Upper lobe of left lung (tissue), 6 donors: ENCODE measurements at regions not wholly inside any gene's neighbourhood (a gene's known extent, or its start where the extent isn't known, plus 50 kb on each side); places are given as distances from the start of the nearest gene placed in this dataset.
"Not testable (repeated sequence)": the region's sequence is repeated elsewhere in the genome, so short reads cannot be mapped to it uniquely, and the experiment has no call there.

Experiments
- ATAC-seq, 2 donors: fragments of 200-7000 bp; cut with Tn5 transposase; one replicate each; pipeline ENCODE4 v1.9.1; 2022; ENCODE audit warnings: mild to moderate bottlenecking in 2 of 2, moderate library complexity in 2 of 2; ENCODE audit not compliant: low FRiP score in 2 of 2
- DNase-seq, 2 donors: peaks; one replicate each; pipeline ENCODE4 v3.0.0-alpha.2; 2019 to 2020
- H3K27ac ChIP-seq, 4 donors: fragments of 200-600 bp; sonication (generic); one replicate each; pipeline ENCODE4 v1.5.1; 2016 to 2019
- H3K27me3 ChIP-seq, 4 donors: fragments of 200-600 bp; sonication (generic); one replicate each; pipeline ENCODE4 v1.5.1; 2017 to 2019
- H3K36me3 ChIP-seq, 4 donors: fragments of 200-600 bp; sonication (generic); one replicate each; pipeline ENCODE4 v1.5.1; 2016 to 2019
- H3K4me1 ChIP-seq, 4 donors: fragments of 200-600 bp; sonication (generic); one replicate each; pipeline ENCODE4 v1.5.1; 2018 to 2019
- H3K4me3 ChIP-seq, 4 donors: fragments of 200-600 bp; sonication (generic); one replicate each; pipeline ENCODE4 v1.5.1; 2017 to 2019; ENCODE audit warnings: mild to moderate bottlenecking in 2 of 4, moderate library complexity in 1 of 4
- H3K9me3 ChIP-seq, 4 donors: fragments of 200-600 bp; sonication (generic); one replicate each; pipeline ENCODE4 v1.5.1; 2018 to 2019
- EP300 ChIP-seq, 4 donors: sonication (generic); formaldehyde crosslinking; IDR thresholded peaks; one replicate each; pipeline ENCODE4 v1.5.1; 2017; ENCODE audit warnings: antibody characterized with exemption in 4 of 4, control low read depth in 2 of 4
- POLR2A ChIP-seq, 4 donors: fragments of 450-650 bp; IDR thresholded peaks; one replicate each; pipeline ENCODE4 v1.5.1; 2016 to 2017; ENCODE audit warnings: antibody characterized with exemption in 4 of 4, mild to moderate bottlenecking in 2 of 4
- POLR2AphosphoS5 ChIP-seq, 2 donors: sonication (generic); formaldehyde crosslinking; IDR thresholded peaks; one replicate each; pipeline ENCODE4 v1.5.1; 2017; ENCODE audit warnings: antibody characterized with exemption in 2 of 2
- WGBS, 2 donors: methylation state at CpG; one replicate each; pipeline ENCODE4 v1.1.5; 2017 to 2018; 5-methylcytosine and 5-hydroxymethylcytosine counted together
- TF ChIP-seq, protein P1 (sequence below), 6 experiments: fragments of 450-650 bp in 4 of 6; fragments of 200-600 bp in 2 of 6; sonication (generic) in 2 of 6; IDR thresholded peaks; one replicate each; pipeline ENCODE4 v1.5.1; 2016 to 2019; ENCODE audit warnings: antibody characterized with exemption in 6 of 6
- donor health status: DM: no; HTN: no; CAD: no; lungs with moderate emphysema.
- donor health status: DM: no; HTN: yes; CAD: no; lungs with severe emphysema.

DNA sequence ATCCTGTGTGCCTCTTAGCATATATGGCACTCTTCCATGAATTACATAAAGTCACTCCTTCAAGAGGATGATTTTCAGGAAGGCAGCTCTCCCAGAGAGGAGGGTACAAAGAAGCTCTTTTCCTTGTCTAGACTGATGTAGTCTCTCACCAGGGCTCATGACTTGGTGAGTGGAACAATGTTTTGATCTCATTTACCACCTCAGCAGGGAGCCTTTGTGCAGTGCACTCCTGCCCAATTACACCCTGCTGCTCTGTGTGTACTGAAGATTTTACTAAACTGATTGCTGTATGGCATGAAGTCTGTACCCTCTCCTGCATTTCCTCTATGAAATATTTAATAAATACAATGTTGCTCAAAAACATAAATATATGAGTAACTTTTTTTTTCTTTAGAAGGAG lies 598.3 kb upstream of the HS3ST5 start:
- Histone ChIP-seq H3K36me3 (no peaks in the 10 kb centered on the region), H3K9me3 (no peaks in the 10 kb centered on the region), H3K27ac (no peak overlapping the region), H3K27me3 (no peaks in the 10 kb centered on the region), H3K4me1 (no peaks in the 10 kb centered on the region), H3K4me3 (no peak overlapping the region)
- TF ChIP-seq POLR2A (IDR thresholded peaks at IDR 0.05) (no peak), POLR2AphosphoS5 (IDR thresholded peaks at IDR 0.05) (no peak), EP300 (IDR thresholded peaks at IDR 0.05) (no peak)
- TF ChIP-seq, protein P1, sequence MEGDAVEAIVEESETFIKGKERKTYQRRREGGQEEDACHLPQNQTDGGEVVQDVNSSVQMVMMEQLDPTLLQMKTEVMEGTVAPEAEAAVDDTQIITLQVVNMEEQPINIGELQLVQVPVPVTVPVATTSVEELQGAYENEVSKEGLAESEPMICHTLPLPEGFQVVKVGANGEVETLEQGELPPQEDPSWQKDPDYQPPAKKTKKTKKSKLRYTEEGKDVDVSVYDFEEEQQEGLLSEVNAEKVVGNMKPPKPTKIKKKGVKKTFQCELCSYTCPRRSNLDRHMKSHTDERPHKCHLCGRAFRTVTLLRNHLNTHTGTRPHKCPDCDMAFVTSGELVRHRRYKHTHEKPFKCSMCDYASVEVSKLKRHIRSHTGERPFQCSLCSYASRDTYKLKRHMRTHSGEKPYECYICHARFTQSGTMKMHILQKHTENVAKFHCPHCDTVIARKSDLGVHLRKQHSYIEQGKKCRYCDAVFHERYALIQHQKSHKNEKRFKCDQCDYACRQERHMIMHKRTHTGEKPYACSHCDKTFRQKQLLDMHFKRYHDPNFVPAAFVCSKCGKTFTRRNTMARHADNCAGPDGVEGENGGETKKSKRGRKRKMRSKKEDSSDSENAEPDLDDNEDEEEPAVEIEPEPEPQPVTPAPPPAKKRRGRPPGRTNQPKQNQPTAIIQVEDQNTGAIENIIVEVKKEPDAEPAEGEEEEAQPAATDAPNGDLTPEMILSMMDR (IDR thresholded peaks at IDR 0.05): no peak
- ATAC-seq: no peak
- no peak for DNase-seq

DNA sequence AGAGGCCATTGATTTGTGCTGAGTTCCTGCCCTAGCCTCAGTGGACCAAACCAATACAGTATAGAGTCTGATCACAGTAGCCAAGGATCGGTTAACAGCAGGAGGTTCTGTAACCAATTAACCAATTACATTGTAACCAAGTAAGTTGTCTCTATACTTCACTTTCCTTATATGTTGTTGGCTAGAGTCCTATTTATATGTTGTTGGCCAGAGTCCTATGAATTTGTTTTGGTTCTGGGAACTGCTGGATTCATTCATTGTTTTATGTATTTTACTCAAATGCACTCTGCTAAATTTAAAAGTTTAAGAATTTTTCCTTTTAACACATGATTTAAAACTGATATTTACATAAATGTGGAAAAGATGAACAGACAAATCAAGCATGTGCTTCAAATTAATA lies 597.4 kb upstream of the HS3ST5 start:
- 91 to 93% methylated on average over 1 of the region's 1 CpG for WGBS, 2 donors
- Histone ChIP-seq H3K27me3 (no peaks in the 10 kb centered on the region), H3K4me1 (no peaks in the 10 kb centered on the region), H3K27ac (no peak overlapping the region), H3K4me3 (no peak overlapping the region), H3K9me3 (no peaks in the 10 kb centered on the region), H3K36me3 (no peaks in the 10 kb centered on the region)
- DNase-seq: no peak
- TF ChIP-seq EP300 (IDR thresholded peaks at IDR 0.05) (no peak), POLR2A (IDR thresholded peaks at IDR 0.05) (no peak)
- no peak for ATAC-seq

DNA sequence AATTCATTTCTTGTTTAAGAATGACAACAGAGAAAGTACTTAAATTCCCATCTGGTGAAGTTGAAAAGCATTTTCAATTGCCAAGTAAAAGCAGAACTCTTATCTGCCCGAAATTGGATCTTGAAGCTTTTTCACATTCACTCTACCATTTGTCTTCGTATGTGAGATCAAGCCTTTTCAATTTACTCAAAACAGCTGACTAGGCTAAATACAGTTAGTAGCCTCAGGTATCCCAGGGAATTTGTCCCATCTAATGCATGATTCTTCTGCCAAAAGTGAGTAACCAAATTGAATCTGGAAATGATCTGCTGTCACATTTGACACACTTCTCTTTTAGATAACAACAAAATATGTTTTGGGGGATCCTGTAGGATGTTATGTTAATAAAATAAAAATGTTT lies 596.8 kb upstream of the HS3ST5 start:
- WGBS, 2 donors: 64 to 70% methylated on average over 2 of the region's 2 CpGs
- TF ChIP-seq POLR2AphosphoS5 (IDR thresholded peaks at IDR 0.05) (no peak), EP300 (IDR thresholded peaks at IDR 0.05) (no peak)
- Histone ChIP-seq H3K36me3 (no peaks in the 10 kb centered on the region), H3K9me3 (no peaks in the 10 kb centered on the region), H3K27me3 (no peaks in the 10 kb centered on the region), H3K4me1 (no peaks in the 10 kb centered on the region), H3K4me3 (no peak overlapping the region), H3K27ac (no peak overlapping the region)
- ATAC-seq (no peak), DNase-seq (no peak)

DNA sequence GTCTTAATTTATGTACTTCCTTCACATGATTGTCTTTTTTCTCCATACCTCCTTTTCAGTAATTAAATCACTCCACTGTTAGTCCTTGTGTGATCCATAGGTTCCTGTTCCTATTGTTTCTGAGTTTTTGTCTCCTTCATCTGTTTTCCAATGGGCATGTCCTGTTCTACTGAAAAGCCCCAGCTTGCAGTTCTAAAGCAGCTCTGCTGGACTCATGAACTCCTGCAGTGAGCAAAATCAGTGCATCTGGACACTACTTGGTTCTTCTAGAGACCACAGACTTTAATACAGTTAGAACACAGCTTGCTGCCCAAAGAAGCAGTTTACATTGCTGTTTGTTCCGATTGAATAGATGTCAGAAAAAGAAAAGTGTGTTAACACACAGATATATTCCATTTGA lies 593.3 kb upstream of the HS3ST5 start:
- ATAC-seq (no peak), DNase-seq (no peak)
- Histone ChIP-seq H3K27ac (no peak overlapping the region), H3K4me1 (no peaks in the 10 kb centered on the region), H3K9me3 (no peaks in the 10 kb centered on the region), H3K4me3 (no peak overlapping the region), H3K36me3 (no peaks in the 10 kb centered on the region), H3K27me3 (no peaks in the 10 kb centered on the region)
- 70 to 83% methylated on average over 1 of the region's 1 CpG for WGBS, 2 donors
- TF ChIP-seq EP300 (IDR thresholded peaks at IDR 0.05) (no peak), POLR2AphosphoS5 (IDR thresholded peaks at IDR 0.05) (no peak), POLR2A (IDR thresholded peaks at IDR 0.05) (no peak)
- TF ChIP-seq, protein P1 (IDR thresholded peaks at IDR 0.05): no peak

DNA sequence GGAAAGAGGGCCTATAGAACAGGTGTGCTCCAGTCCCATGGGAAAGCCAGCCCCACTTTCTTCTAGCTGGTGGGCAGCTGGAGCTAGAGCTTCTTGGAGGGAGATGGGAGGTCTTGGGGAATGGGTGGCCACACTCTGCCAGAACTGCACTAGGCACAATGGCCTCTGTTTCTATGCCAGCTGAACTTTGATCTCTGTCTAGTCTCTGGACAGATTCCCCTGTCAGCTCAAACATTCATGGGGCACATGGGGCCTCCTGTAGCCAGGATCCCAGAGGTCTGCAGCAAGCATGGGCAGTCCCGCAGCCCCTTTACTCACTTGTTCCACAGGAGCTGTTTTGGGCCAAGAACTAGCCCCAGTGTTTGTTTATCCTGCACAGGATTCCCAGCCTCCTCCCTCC lies 591.3 kb upstream of the HS3ST5 start:
- H3K4me1 ChIP-seq: no peaks in the 10 kb centered on the region
- H3K27ac ChIP-seq: no peak overlapping the region
- no peak overlapping the region for H3K4me3 ChIP-seq
- no peak for TF ChIP-seq POLR2A (IDR thresholded peaks at IDR 0.05)
- TF ChIP-seq, protein P1 (IDR thresholded peaks at IDR 0.05): no peak
- TF ChIP-seq POLR2AphosphoS5 (IDR thresholded peaks at IDR 0.05): no peak
- TF ChIP-seq EP300 (IDR thresholded peaks at IDR 0.05): no peak
- H3K36me3 ChIP-seq: no peaks in the 10 kb centered on the region
- DNase-seq: no peak
- no peak for ATAC-seq
- 93 to 100% methylated on average over 1 of the region's 1 CpG for WGBS, 2 donors
- no peaks in the 10 kb centered on the region for H3K9me3 ChIP-seq
- H3K27me3 ChIP-seq: no peaks in the 10 kb centered on the region

DNA sequence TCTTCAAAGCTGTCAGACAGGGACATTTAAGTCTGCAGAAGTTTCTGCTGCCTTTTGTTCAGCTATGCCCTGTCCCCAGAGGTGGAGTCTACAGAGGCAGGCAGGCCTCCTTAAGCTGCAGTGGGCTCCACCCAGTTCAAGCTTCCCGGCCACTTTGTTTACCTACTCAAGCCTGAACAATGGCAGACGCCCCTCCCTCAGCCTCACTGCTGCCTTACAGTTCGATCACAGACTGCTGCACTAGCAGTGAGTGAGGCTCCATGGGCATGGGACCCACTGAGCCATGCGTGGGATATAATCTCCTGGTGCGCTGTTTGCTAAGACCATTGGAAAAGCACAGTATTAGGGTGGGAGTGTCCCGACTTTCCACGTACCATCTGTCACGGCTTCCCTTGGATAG lies 585.9 kb upstream of the HS3ST5 start:
- not testable (repeated sequence) for H3K9me3 ChIP-seq, H3K27ac ChIP-seq, H3K36me3 ChIP-seq, H3K4me3 ChIP-seq, H3K27me3 ChIP-seq, H3K4me1 ChIP-seq, ATAC-seq, DNase-seq
- 71 to 90% methylated on average over 7 to 8 of the region's 8 CpGs for WGBS, 2 donors
